C4-2B (cell line): ENCODE measurements at regions not wholly inside any gene's neighbourhood (a gene's known extent, or its start where the extent isn't known, plus 50 kb on each side); places are given as distances from the start of the nearest gene placed in this dataset.

Source experiments
- H3K27ac ChIP-seq: fragments of 450-650 bp; 2 replicates; pipeline ENCODE4 v1.5.1; 2017
- ZFX ChIP-seq: fragments of 450-650 bp; IDR thresholded peaks from 2 replicates; pipeline ENCODE4 v1.6.1; 2017
- TF ChIP-seq, protein P1 (sequence below): fragments of 450-650 bp; conservative IDR thresholded peaks from 2 replicates; pipeline ENCODE4 v1.5.1; 2017; ENCODE audit warnings: mild to moderate bottlenecking

DNA sequence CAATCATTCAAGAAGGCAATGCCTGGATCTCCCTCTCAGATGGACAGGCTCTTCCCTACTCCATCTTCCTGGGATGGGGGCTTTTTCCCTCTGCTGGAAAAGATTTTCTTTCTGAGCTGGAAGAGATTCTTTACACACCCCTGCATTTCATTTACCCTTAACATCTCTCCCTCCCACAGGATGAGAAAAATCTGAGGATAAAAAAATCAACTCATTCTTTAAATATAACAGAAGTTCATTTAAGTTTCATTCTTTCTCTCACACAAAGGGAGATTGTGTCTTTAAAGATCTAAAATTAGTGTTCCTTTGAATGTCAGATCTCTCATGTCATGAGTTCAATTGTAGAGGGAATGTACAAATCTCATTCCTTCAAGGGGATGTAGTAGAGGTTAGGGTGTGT is 109.0 kb downstream of the ZNF518B start:
- no peak overlapping the region for H3K27ac ChIP-seq
- no peak for TF ChIP-seq ZFX
- TF ChIP-seq, protein P1, sequence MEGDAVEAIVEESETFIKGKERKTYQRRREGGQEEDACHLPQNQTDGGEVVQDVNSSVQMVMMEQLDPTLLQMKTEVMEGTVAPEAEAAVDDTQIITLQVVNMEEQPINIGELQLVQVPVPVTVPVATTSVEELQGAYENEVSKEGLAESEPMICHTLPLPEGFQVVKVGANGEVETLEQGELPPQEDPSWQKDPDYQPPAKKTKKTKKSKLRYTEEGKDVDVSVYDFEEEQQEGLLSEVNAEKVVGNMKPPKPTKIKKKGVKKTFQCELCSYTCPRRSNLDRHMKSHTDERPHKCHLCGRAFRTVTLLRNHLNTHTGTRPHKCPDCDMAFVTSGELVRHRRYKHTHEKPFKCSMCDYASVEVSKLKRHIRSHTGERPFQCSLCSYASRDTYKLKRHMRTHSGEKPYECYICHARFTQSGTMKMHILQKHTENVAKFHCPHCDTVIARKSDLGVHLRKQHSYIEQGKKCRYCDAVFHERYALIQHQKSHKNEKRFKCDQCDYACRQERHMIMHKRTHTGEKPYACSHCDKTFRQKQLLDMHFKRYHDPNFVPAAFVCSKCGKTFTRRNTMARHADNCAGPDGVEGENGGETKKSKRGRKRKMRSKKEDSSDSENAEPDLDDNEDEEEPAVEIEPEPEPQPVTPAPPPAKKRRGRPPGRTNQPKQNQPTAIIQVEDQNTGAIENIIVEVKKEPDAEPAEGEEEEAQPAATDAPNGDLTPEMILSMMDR, result no peak

DNA sequence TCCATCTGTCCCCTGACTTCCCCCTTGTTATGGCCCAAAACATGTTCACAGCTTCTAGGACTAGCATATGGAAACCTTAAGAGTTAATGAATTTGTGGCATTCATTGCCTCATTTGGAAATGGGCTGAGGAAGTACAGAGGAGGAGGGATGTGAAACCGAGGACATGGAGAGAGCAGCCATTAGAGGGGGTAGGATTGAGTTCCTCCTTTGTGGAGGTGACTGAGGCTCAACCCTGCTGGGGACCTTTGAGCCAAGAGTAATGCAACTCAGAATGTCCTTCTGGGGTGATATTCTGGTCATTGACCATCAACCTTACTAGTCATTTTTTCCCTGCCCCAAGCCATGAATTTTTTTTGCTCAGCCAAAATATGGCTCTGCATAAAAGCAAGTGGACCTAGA is 109.4 kb downstream of the ZNF518B start:
- no peak overlapping the region for H3K27ac ChIP-seq

DNA sequence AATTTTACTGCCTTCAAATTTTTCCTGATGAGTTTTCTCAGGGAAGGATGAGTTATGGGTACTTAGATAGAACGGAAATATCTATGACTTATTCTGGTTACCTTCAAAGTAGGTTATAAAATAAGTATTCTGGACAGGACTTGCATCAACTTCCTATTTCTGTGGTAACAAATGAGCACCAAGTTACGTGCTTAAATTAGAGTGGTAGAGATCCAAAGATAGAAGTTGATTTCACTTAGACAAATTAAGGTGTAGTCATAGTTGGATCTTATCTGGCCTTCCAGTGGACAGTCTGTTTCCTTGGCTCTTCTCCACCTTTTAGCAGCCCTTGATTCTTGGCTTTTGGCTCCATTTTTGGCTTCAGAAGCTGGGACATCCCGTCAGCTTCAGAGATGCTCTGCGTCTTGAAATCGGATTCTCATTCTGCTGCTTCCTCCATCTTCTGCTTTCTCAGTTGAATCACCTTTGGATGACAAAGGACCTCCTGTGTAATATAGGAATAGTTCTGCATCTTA is 109.9 kb downstream of the ZNF518B start:
- H3K27ac ChIP-seq, result no peak overlapping the region
- no peak for TF ChIP-seq ZFX
- TF ChIP-seq, protein P1, result no peak

More for the DNA sequence above, 109.4 kb downstream of the ZNF518B start:
- TF ChIP-seq ZFX, result no peak
- TF ChIP-seq, protein P1, result no peak

DNA sequence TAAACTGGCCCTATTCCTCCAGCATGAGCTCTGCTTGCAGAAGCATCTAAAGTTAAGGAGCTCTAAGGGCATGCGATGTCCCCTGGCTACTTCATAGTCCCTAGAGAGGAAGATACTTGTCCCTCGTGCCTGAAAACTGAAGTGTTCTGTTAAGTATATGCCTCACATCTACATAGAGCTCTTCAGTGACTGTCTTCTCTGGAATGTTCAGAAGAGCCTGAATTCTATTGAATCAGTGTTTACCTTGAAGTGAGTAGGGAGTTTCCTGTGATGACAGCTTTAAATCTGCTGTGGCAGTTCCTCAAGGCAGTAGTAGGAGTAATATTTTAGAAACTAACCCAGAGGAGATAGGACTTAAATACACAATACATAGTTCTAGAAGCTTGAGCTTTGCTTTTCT is 111.2 kb downstream of the ZNF518B start:
- TF ChIP-seq, protein P1, result no peak
- no peak for TF ChIP-seq ZFX
- no peak overlapping the region for H3K27ac ChIP-seq

DNA sequence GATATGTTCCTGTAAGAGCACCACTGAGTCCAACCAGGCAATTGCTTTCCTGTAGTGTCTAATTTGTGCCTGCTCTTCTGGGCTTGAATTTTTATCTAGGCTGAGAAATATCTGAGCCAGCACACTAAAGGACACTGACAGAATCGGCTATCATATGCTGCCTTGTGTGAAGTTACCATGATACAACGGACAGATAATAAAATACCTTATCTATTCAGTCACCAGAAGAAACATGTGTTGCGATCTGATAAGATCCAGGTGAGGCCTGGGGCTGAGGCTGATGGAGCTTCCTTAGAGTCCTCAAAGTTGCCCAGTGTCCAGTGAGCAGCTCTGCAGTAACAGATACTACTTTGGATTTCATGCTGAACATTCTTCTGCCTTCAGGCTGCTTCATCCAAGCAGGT is 111.8 kb downstream of the ZNF518B start:
- TF ChIP-seq ZFX, result no peak
- TF ChIP-seq, protein P1, result no peak
- H3K27ac ChIP-seq, result no peak overlapping the region

DNA sequence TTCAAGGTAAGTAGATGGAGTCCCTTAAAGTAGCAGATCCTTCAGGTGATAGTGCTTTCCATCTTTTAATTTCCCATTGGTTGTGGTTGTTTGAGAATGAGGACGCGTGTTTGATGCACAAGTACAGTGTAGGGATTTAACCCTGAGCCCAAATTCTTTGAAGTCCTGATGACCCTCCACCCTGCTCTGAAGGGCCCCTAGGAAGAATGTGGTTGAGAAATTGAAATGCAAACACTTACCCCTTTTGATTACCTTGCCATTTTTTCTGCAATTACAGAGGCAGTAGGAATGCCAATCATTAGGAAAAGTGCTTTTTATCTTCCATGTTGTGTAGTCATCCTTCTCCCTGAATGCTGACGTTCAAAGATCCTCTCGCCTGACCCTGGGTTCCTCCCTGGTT is 112.4 kb downstream of the ZNF518B start:
- no peak for TF ChIP-seq ZFX
- TF ChIP-seq, protein P1, result no peak
- H3K27ac ChIP-seq, result no peak overlapping the region

DNA sequence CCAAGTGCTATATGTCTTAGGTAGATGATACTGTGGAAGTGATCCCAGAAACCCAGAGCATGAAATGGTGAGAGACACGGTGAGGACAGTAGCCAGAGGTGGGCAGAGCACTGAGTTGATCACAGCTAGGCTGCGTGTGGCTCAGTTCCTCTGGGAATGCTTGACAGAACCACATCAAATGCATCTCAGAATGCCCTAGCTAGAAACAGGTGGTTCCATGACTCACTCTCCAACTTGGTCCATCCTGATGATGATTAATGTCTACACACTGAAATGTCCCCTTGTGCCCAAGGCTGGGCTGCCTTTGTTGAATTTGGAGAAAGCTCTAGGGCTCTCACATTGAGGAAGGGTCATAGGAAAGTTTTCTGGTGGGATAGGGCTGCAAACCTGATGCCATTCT is 113.6 kb downstream of the ZNF518B start:
- no peak overlapping the region for H3K27ac ChIP-seq
- TF ChIP-seq, protein P1, result no peak
- TF ChIP-seq ZFX, result no peak
